ENCODE measurements at regions not wholly inside any gene's neighbourhood (a gene's known extent, or its start where the extent isn't known, plus 50 kb on each side); places are given as distances from the start of the nearest gene placed in this dataset.
"Not testable (repeated sequence)": the region's sequence is repeated elsewhere in the genome, so short reads cannot be mapped to it uniquely, and the experiment has no call there.

DNA sequence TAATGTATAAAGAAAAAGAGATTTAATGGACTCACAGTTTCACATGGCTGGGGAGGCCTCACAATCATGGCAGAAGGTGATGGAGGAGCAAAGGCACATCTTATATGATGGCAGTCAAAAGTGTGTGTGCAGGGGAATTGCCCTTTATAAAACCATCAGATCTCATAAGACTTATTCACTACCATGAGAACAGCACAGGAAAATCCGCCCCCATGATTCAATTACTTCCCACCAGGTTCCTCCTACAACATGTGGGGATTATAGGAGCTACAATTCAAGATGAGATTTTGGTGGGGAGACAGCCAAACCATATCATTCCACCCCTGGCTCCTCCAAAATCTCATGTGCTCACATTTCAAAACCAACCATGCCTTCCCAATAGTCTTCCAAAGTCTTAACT is 82.5 kb upstream of the ANKRD1 start:
- TF ChIP-seq EP300 (IDR thresholded peaks at IDR 0.05), result not testable (repeated sequence)
- TF ChIP-seq, protein P1, sequence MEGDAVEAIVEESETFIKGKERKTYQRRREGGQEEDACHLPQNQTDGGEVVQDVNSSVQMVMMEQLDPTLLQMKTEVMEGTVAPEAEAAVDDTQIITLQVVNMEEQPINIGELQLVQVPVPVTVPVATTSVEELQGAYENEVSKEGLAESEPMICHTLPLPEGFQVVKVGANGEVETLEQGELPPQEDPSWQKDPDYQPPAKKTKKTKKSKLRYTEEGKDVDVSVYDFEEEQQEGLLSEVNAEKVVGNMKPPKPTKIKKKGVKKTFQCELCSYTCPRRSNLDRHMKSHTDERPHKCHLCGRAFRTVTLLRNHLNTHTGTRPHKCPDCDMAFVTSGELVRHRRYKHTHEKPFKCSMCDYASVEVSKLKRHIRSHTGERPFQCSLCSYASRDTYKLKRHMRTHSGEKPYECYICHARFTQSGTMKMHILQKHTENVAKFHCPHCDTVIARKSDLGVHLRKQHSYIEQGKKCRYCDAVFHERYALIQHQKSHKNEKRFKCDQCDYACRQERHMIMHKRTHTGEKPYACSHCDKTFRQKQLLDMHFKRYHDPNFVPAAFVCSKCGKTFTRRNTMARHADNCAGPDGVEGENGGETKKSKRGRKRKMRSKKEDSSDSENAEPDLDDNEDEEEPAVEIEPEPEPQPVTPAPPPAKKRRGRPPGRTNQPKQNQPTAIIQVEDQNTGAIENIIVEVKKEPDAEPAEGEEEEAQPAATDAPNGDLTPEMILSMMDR (IDR thresholded peaks at IDR 0.05), result not testable (repeated sequence)
